ENCODE measurements at regions not wholly inside any gene's neighbourhood (a gene's known extent, or its start where the extent isn't known, plus 50 kb on each side); places are given as distances from the start of the nearest gene placed in this dataset.
A peak's percentile ranks its signal among the peaks of the same experiment; 100 is the strongest.

DNA sequence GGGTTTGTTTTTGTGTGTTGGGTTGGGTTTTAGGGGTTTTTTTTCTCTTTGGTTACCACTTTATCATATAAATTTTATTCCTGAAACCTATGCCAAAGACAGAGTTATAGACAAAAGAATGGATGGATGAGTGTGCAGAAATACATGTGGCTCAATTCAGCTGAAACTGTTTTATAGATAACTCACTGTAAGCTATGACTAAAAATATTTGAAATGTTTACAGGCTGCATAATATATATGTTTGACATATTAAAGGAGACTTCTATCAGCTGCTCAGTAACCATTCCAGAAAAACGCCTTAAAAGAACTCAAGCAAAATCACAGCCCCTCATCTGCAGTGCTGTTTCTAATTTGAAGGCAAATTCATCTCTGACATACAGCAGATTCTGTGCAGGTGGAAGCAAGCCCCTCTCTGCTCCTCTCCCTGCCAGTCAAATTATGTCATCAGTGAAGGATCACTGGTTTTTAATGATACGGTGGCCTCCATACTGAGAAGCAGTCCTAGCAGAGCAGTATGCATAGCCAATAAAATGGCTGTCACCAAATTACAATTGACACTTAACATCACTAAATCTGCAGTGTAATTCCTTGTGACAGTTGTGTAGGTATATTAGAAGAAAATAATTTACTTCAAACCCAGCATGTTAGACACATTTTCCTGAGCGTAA lies 301.6 kb downstream of the NR2F1-AS1 start:
- no peak overlapping the region for H3K27ac ChIP-seq
- no peaks in the 10 kb centered on the region for H3K36me3 ChIP-seq
- no peaks in the 10 kb centered on the region for H3K9me3 ChIP-seq (replicated peaks)
- no peak for DNase-seq (ENCODE audit: low read depth in 1 of 2, low spot score in 2 of 2)
- H3K27me3 ChIP-seq (replicated peaks) = no peaks in the 10 kb centered on the region
- no peak overlapping the region for H3K4me3 ChIP-seq
- peaks cover 5% of the 10 kb centered on the region for H3K4me1 ChIP-seq (replicated peaks)

DNA sequence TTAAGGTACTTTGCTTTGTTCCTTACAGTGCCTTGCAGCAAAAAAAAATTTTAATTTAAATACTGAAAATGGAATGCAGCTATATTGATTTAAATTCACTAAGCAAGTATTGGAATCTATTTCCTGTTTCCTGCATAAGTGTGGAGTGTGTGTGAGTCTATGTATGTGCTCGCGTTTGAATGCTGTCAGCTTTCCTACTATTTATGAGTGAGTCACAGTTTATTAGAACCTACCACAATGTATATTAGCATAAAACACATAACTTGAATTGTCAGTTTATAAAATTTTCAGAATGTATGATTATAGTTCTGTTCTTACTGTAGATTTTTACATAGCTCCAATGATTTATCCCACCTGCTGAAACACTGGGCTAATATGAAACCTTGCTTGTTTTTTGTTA lies 302.1 kb downstream of the NR2F1-AS1 start:
- H3K4me3 ChIP-seq = no peak overlapping the region
- H3K36me3 ChIP-seq = no peaks in the 10 kb centered on the region
- no peaks in the 10 kb centered on the region for H3K9me3 ChIP-seq (replicated peaks)
- H3K27ac ChIP-seq = no peak overlapping the region
- H3K27me3 ChIP-seq (replicated peaks) = no peaks in the 10 kb centered on the region
- H3K4me1 ChIP-seq (replicated peaks) = peaks cover 10% of the 10 kb centered on the region
- DNase-seq (ENCODE audit: low read depth in 1 of 2, low spot score in 2 of 2) = no peak

DNA sequence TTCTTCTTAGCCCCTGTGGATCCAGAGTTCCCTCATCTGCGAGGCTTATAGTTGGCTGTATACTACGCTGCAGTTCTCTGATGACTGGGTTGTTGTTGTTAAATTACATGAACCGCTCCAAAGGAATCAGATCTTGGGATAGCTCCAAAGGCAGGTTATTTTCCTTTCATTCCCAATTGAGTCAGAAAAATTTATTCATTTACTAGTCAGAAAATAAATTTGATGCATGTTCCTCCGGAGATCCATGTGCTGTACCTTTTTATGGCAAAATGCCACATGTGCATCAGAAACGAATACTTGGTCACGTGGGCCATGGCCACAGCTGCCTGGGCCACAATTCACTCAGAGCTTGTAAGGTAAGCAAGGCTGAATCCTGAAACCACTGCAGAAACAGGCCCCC lies 304.0 kb downstream of the NR2F1-AS1 start:
- DNase-seq (ENCODE audit: low read depth in 1 of 2, low spot score in 2 of 2) = no peak
- Histone ChIP-seq H3K9me3 (replicated peaks) (0 out of 2 replicates have a peak, but pooled peaks cover 8% of the 10 kb centered on the region), H3K4me3 (no peak overlapping the region), H3K27me3 (replicated peaks) (no peaks in the 10 kb centered on the region), H3K4me1 (replicated peaks) (peaks cover 19% of the 10 kb centered on the region), H3K36me3 (no peaks in the 10 kb centered on the region), H3K27ac (no peak overlapping the region)

DNA sequence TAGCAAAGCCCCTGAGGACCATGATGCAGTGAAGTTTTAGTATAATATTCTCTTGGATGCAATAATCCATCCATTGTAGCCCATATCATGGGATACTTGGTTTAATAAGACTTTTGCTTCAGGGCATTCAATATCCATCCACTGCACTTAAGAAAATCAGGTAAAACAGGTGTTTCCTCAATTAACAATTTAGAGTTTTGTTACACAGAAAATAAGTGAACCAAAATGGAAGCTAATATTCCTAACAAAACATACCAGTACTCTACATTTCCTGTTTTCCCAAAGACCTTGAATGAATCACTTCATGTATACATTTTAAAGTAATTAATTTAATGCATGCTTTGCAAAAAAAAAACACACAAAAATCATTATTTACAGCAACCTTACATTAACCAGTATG lies 305.6 kb downstream of the NR2F1-AS1 start:
- 0 out of 2 replicates have a peak, but pooled peaks cover 10% of the 10 kb centered on the region for H3K9me3 ChIP-seq (replicated peaks)
- no peak for DNase-seq (ENCODE audit: low read depth in 1 of 2, low spot score in 2 of 2)
- H3K27me3 ChIP-seq (replicated peaks) = no peaks in the 10 kb centered on the region
- H3K27ac ChIP-seq = no peak overlapping the region
- peaks cover 19% of the 10 kb centered on the region for H3K4me1 ChIP-seq (replicated peaks)
- no peak overlapping the region for H3K4me3 ChIP-seq
- no peaks in the 10 kb centered on the region for H3K36me3 ChIP-seq

DNA sequence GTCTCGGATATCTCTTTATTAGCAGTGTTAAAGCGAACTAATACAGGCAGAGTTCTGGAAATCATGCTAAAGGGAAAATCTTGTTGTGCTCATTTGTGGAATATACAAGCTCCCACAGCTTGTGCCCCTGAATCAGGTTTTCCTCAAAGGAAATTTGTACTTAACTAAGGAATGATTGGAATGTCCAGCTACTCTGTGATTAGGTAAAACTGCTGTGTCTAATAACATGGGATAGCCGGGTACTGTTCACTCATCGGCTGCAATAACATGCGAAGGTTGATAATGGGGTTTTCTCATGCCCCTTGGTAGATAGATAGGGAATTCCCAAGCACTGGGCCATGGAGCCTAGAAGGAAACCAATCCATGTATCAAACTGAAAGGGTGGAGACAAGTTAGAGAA lies 306.7 kb downstream of the NR2F1-AS1 start:
- peak overlapping the region; percentile 62 for H3K27ac ChIP-seq
- H3K36me3 ChIP-seq = no peaks in the 10 kb centered on the region
- no peaks in the 10 kb centered on the region for H3K27me3 ChIP-seq (replicated peaks)
- H3K9me3 ChIP-seq (replicated peaks) = 0 out of 2 replicates have a peak, but pooled peaks cover 10% of the 10 kb centered on the region
- no peak overlapping the region for H3K4me3 ChIP-seq
- peaks cover 19% of the 10 kb centered on the region for H3K4me1 ChIP-seq (replicated peaks)
- peak in 1 of 2 experiments; percentile 60 for DNase-seq (ENCODE audit: low read depth in 1 of 2, low spot score in 2 of 2)

DNA sequence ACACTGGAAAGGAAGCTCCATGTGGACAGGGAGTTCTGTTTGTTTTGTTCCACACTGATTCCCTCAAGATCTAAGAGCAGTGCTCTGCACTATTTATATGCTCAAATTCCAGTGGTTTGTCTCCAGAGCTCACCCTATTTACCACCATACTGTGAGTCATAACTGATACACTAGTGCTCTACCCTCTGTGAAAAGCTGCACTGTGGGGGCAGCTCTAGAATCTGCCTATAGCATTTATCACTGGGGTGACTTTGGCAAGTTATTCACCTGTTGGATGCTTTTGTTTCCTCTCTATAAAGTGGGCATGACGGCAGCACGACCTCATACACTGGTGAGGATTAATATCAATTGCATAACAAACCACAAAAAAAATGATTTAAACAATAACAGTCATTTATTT lies 307.8 kb downstream of the NR2F1-AS1 start:
- peaks cover 19% of the 10 kb centered on the region for H3K4me1 ChIP-seq (replicated peaks)
- peak in 1 of 2 experiments; percentile 43 for DNase-seq (ENCODE audit: low read depth in 1 of 2, low spot score in 2 of 2)
- H3K4me3 ChIP-seq = no peak overlapping the region
- H3K36me3 ChIP-seq = no peaks in the 10 kb centered on the region
- 0 out of 2 replicates have a peak, but pooled peaks cover 10% of the 10 kb centered on the region for H3K9me3 ChIP-seq (replicated peaks)
- H3K27me3 ChIP-seq (replicated peaks) = no peaks in the 10 kb centered on the region
- H3K27ac ChIP-seq = no peak overlapping the region

DNA sequence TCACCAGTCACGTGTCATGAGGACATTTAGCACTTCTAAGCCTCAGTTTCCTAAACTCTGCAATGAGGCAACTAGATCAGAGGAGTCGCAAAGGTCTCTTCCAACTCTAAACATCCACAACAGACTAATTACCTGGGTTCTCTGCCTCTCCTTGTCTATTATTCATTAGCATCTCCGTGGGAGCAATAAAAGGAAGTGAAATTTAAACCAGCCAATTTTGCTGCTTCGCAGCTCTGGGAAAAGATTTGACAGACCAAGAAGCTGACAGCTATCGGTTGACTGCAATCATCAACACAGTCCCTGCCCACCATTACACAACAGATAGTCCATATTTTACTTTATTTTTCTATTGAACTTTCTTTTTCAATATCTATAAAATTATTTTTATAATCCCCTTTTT lies 308.9 kb downstream of the NR2F1-AS1 start:
- peaks cover 19% of the 10 kb centered on the region for H3K4me1 ChIP-seq (replicated peaks)
- 0 out of 2 replicates have a peak, but pooled peaks cover 10% of the 10 kb centered on the region for H3K9me3 ChIP-seq (replicated peaks)
- H3K27ac ChIP-seq = no peak overlapping the region
- no peaks in the 10 kb centered on the region for H3K27me3 ChIP-seq (replicated peaks)
- H3K4me3 ChIP-seq = no peak overlapping the region
- no peaks in the 10 kb centered on the region for H3K36me3 ChIP-seq
- no peak for DNase-seq (ENCODE audit: low read depth in 1 of 2, low spot score in 2 of 2)

DNA sequence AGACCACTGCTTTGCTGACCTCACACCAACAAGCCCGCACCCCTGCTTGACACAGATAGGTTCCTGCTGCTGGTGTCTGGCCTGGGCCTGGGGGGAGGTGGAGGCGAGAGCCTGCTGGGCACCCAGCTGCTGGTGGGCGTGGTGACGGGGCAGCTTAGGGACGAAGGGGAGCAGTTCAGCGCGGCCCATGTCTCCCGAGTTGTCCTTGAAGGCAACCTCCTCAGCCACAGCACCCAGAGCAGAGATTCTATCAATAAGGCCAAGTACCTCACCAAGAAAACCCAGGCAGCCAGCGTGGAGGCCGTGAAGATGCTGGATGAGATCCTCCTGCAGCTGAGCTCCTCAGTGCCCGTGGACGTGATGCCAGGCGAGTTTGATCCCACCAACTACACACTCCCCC lies 313.3 kb downstream of the NR2F1-AS1 start:
- DNase-seq (ENCODE audit: low read depth in 1 of 2, low spot score in 2 of 2) = no peak
- Histone ChIP-seq H3K4me1 (replicated peaks) (no peaks in the 10 kb centered on the region), H3K36me3 (no peaks in the 10 kb centered on the region), H3K27me3 (replicated peaks) (no peaks in the 10 kb centered on the region), H3K9me3 (replicated peaks) (0 out of 2 replicates have a peak, but pooled peaks cover 6% of the 10 kb centered on the region), H3K4me3 (no peak overlapping the region), H3K27ac (no peak overlapping the region)

DNA sequence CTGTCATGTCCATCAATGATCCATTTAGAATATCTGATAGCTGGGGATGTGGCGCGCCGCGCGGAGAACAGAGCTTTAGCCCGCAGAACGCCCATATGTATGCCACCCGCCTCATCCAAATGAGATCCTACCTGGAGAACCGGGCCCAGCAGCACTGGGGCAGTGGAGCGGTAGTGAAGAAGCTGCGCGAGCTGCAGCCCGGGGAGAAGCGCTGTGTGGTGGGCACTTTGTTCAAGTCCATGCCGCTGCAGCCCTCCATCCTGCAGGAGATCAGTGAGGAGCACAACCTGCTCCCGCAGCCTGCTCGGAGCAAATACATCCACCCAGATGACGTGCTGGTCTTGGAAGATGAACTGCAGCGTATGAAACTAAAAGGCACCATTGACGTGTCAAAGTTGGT lies 313.7 kb downstream of the NR2F1-AS1 start:
- Histone ChIP-seq H3K36me3 (no peaks in the 10 kb centered on the region), H3K27me3 (replicated peaks) (no peaks in the 10 kb centered on the region), H3K4me1 (replicated peaks) (no peaks in the 10 kb centered on the region), H3K9me3 (replicated peaks) (0 out of 2 replicates have a peak, but pooled peaks cover 2% of the 10 kb centered on the region), H3K4me3 (no peak overlapping the region), H3K27ac (no peak overlapping the region)
- no peak for DNase-seq (ENCODE audit: low read depth in 1 of 2, low spot score in 2 of 2)

DNA sequence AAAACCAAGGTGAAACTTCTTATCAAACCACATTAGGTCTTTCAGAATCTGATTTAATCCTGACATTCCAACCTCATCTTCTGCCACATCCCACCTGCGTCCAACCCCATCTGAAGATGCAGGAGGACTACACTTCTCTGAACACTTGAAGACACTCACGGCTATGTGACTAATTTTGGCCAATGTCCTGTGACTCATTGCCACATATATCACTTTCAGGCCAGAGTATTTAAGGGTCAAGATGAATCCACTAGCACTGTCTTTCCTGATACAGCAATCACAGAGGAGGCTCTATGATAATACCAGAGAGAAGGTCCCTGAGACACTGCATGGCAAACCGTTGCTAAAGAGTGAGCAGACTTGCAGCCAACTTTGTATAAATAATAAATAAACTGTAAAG lies 323.4 kb downstream of the NR2F1-AS1 start:
- Histone ChIP-seq H3K27ac (no peak overlapping the region), H3K4me1 (replicated peaks) (no peaks in the 10 kb centered on the region), H3K36me3 (no peaks in the 10 kb centered on the region), H3K9me3 (replicated peaks) (no peaks in the 10 kb centered on the region), H3K27me3 (replicated peaks) (no peaks in the 10 kb centered on the region), H3K4me3 (no peak overlapping the region)
- no peak for DNase-seq (ENCODE audit: low read depth in 1 of 2, low spot score in 2 of 2)

DNA sequence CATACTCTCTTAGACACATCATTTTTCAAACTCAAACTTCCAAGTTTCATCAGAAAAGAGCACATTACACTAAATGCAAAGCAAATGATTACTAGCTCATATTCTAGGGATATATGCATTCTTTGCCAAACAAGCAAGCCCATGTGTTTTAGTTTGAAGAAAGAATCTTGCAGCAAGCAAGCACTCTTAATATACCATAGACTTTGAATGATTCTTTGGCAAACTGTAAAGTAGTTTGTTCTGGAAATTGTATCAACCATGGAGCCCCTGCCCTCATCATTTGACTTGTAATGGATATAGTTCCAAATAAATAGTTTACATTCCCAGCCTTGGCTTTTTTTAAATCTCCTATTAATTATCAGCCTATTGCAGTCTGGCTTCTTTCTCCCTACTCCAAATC lies 325.2 kb downstream of the NR2F1-AS1 start:
- Histone ChIP-seq H3K4me3 (no peak overlapping the region), H3K4me1 (replicated peaks) (no peaks in the 10 kb centered on the region), H3K27me3 (replicated peaks) (no peaks in the 10 kb centered on the region), H3K27ac (no peak overlapping the region), H3K36me3 (no peaks in the 10 kb centered on the region), H3K9me3 (replicated peaks) (no peaks in the 10 kb centered on the region)
- no peak for DNase-seq (ENCODE audit: low read depth in 1 of 2, low spot score in 2 of 2)

DNA sequence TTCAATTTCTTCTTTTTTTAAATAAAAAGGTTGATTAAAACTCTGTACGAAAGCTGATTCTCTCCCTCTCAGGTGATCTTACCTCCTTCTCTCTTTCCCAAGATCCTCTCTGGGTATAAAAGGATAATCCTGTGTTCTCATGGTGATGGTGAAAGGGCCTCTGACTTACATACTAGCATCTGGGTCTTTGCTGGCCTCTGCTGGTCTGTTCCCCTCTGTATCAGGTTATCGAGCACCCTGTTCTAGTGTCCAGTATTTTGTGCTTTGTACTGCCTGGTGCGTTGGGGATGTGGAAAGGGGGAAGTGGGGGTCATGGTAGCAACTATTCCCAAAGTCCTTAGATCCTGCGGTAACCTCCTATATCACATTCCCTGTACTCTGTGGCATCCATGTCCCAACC lies 328.9 kb downstream of the NR2F1-AS1 start:
- DNase-seq (ENCODE audit: low read depth in 1 of 2, low spot score in 2 of 2) = peak in 1 of 2 experiments; percentile 1
- Histone ChIP-seq H3K9me3 (replicated peaks) (no peaks in the 10 kb centered on the region), H3K4me1 (replicated peaks) (peaks cover 13% of the 10 kb centered on the region), H3K27ac (no peak overlapping the region), H3K36me3 (no peaks in the 10 kb centered on the region), H3K27me3 (replicated peaks) (no peaks in the 10 kb centered on the region), H3K4me3 (no peak overlapping the region)

DNA sequence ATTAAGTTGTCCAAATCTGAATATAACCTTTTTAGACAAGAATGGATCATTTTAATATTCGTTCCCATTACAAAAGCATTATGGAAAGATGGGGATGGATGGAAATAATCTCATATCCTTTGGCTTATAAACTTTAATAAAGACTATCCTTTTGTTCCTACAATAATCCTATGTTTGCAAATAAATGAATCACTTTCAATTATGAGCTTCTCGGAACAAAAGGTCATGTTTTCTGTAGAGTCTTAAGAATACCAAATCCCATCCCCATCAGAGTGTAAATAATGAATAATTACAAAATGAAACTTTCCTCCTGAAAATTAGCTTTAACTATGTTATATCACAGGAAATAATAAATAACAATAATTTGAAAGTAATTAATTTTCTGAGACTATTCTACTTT lies 329.7 kb downstream of the NR2F1-AS1 start:
- Histone ChIP-seq H3K27ac (no peak overlapping the region), H3K9me3 (replicated peaks) (no peaks in the 10 kb centered on the region), H3K4me3 (no peak overlapping the region), H3K4me1 (replicated peaks) (peaks cover 18% of the 10 kb centered on the region), H3K36me3 (no peaks in the 10 kb centered on the region), H3K27me3 (replicated peaks) (no peaks in the 10 kb centered on the region)
- DNase-seq (ENCODE audit: low read depth in 1 of 2, low spot score in 2 of 2) = no peak

DNA sequence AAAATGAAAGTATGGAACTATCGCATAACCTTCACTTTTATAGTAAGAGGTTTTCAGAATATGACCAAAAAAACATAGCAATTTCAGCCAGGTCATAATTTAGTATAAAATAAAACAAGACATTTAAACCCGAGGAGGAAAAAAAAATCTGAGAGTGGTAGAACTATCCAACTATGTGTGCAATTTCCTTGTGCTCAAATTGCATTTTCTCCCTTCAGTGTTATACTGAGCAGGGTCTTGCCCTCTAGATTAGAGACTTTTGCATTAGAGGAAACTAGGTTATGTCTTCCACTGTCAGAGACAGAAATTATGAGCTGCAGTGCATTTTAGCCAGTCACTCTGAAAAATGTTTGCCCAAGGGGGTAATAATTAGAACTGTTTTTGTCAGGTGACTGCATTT lies 330.6 kb downstream of the NR2F1-AS1 start:
- Histone ChIP-seq H3K9me3 (replicated peaks) (no peaks in the 10 kb centered on the region), H3K4me3 (no peak overlapping the region), H3K36me3 (no peaks in the 10 kb centered on the region), H3K27ac (no peak overlapping the region), H3K27me3 (replicated peaks) (no peaks in the 10 kb centered on the region), H3K4me1 (replicated peaks) (peaks cover 25% of the 10 kb centered on the region)
- DNase-seq (ENCODE audit: low read depth in 1 of 2, low spot score in 2 of 2) = no peak
